ENCODE measurements at regions not wholly inside any gene's neighbourhood (a gene's known extent, or its start where the extent isn't known, plus 50 kb on each side); places are given as distances from the start of the nearest gene placed in this dataset.

DNA sequence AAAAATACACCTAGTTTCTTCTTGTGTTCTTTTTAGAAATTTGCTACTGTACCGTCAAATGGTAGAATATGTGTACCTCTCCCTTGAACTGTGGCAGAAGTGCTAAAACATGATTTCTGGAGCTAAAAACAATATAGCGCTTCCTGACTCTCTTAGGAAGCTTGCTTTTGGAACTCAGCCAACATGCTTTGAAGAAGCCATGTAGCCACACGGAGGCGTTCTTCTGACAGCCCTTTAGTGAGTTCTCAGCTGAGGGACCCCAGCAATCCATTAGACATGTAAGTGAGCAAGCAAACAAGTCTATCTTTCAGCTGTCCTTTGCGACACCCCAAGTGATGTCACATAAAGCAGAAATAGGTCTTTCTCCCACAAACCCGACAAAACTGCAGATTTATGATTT is 917.0 kb downstream of the CDH9 start:
- no peaks in the 10 kb centered on the region for H3K9me3 ChIP-seq (ENCODE audit: control insufficient read depth, insufficient read depth, low read length)
- H3K4me1 ChIP-seq (ENCODE audit: control insufficient read depth, insufficient read depth, low read length), result no peaks in the 10 kb centered on the region
- 17% methylated on average over 1 of the region's 6 CpGs; no CpG with 5 or more reads in 1 of the 2 experiments for WGBS, 2 experiments (ENCODE audit: extremely low coverage in 2 of 2, insufficient read length in 1 of 2)
- no peak overlapping the region for H3K56ac ChIP-seq (ENCODE audit: extremely low read depth, insufficient read depth, low read length)
- no peaks in the 10 kb centered on the region for H3K27me3 ChIP-seq (ENCODE audit: control insufficient read depth, insufficient read depth, low read length)
- POLR2A ChIA-PET (ENCODE audit: unreplicated experiment), result no interaction called here
- H3K9ac ChIP-seq (ENCODE audit: low read depth, low read length), result no peak overlapping the region
- H2BK15ac ChIP-seq (ENCODE audit: low read depth, low read length), result no peak overlapping the region
- no peak overlapping the region for H2AK5ac ChIP-seq (ENCODE audit: low read depth, low read length)
- H4K20me1 ChIP-seq (ENCODE audit: insufficient read depth, low read length), result no peaks in the 10 kb centered on the region
- DNase-seq (no peak), ATAC-seq (ENCODE audit: low read depth) (no peak)
- in situ Hi-C loops (cut with MboI; ENCODE audit: low sequenced_read_pairs), result no loop called here
- intact Hi-C loops (cut with micrococcal nuclease), result no loop called here
- H4K5ac ChIP-seq (ENCODE audit: low read depth, low read length), result no peak overlapping the region
- no peaks in the 10 kb centered on the region for H3K9me1 ChIP-seq (ENCODE audit: insufficient read depth, low read length)
- H3K23ac ChIP-seq (ENCODE audit: low read depth, low read length), result no peak overlapping the region
- dilution Hi-C loops (cut with HindIII; ENCODE audit: low sequenced_read_pairs, unreplicated experiment), result no loop called here
- no peak overlapping the region for H2BK5ac ChIP-seq (ENCODE audit: low read depth, low read length, poor library complexity, severe bottlenecking)
- no peak overlapping the region for H3K4me3 ChIP-seq (ENCODE audit: insufficient read depth, low read depth, low read length)
- no peak overlapping the region for H4K8ac ChIP-seq (ENCODE audit: low read depth in 2 of 2, low read length in 2 of 2)
- H3K36me3 ChIP-seq (ENCODE audit: control insufficient read depth, insufficient read depth, low read length), result no peaks in the 10 kb centered on the region
- TF ChIP-seq BHLHE40 (IDR thresholded peaks at IDR 0.05; ENCODE audit: low read depth, low read length), result no peak
- TF ChIP-seq MAZ (IDR thresholded peaks at IDR 0.05; ENCODE audit: borderline replicate concordance, low read depth, low read length), result no peak
- TF ChIP-seq FOS (IDR thresholded peaks at IDR 0.05; ENCODE audit: low read depth, low read length), result no peak
- TF ChIP-seq MAFK (IDR thresholded peaks at IDR 0.05; ENCODE audit: low read depth, low read length), result no peak
- no peak for TF ChIP-seq RCOR1 (IDR thresholded peaks at IDR 0.05; ENCODE audit: insufficient replicate concordance, low read length)
- no peak for TF ChIP-seq CEBPB (IDR thresholded peaks at IDR 0.05; ENCODE audit: low read depth, low read length)
- no peak for TF ChIP-seq RAD21 (IDR thresholded peaks at IDR 0.05; ENCODE audit: low read length)
- TF ChIP-seq, protein P1, sequence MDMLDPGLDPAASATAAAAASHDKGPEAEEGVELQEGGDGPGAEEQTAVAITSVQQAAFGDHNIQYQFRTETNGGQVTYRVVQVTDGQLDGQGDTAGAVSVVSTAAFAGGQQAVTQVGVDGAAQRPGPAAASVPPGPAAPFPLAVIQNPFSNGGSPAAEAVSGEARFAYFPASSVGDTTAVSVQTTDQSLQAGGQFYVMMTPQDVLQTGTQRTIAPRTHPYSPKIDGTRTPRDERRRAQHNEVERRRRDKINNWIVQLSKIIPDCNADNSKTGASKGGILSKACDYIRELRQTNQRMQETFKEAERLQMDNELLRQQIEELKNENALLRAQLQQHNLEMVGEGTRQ (IDR thresholded peaks at IDR 0.05; ENCODE audit: low read depth, low read length), result no peak
- TF ChIP-seq RFX5 (IDR thresholded peaks at IDR 0.05; ENCODE audit: low read depth, low read length), result no peak
- no peak for TF ChIP-seq SMC3 (IDR thresholded peaks at IDR 0.05; ENCODE audit: low read depth, low read length)
- TF ChIP-seq, protein P2, sequence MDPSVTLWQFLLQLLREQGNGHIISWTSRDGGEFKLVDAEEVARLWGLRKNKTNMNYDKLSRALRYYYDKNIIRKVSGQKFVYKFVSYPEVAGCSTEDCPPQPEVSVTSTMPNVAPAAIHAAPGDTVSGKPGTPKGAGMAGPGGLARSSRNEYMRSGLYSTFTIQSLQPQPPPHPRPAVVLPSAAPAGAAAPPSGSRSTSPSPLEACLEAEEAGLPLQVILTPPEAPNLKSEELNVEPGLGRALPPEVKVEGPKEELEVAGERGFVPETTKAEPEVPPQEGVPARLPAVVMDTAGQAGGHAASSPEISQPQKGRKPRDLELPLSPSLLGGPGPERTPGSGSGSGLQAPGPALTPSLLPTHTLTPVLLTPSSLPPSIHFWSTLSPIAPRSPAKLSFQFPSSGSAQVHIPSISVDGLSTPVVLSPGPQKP (IDR thresholded peaks at IDR 0.05; ENCODE audit: borderline replicate concordance, low read depth, low read length), result no peak
- TF ChIP-seq MXI1 (IDR thresholded peaks at IDR 0.05; ENCODE audit: borderline replicate concordance, low read depth, low read length), result no peak
- TF ChIP-seq NFE2L2 (IDR thresholded peaks at IDR 0.05; ENCODE audit: low read depth, low read length), result no peak
- TF ChIP-seq, protein P3, sequence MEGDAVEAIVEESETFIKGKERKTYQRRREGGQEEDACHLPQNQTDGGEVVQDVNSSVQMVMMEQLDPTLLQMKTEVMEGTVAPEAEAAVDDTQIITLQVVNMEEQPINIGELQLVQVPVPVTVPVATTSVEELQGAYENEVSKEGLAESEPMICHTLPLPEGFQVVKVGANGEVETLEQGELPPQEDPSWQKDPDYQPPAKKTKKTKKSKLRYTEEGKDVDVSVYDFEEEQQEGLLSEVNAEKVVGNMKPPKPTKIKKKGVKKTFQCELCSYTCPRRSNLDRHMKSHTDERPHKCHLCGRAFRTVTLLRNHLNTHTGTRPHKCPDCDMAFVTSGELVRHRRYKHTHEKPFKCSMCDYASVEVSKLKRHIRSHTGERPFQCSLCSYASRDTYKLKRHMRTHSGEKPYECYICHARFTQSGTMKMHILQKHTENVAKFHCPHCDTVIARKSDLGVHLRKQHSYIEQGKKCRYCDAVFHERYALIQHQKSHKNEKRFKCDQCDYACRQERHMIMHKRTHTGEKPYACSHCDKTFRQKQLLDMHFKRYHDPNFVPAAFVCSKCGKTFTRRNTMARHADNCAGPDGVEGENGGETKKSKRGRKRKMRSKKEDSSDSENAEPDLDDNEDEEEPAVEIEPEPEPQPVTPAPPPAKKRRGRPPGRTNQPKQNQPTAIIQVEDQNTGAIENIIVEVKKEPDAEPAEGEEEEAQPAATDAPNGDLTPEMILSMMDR (conservative IDR thresholded peaks at IDR 0.05; ENCODE audit: low read depth, low read length), result no peak
- TF ChIP-seq POLR2A (IDR thresholded peaks at IDR 0.05; ENCODE audit: low read depth, low read length), result no peak
- TF ChIP-seq CHD1 (IDR thresholded peaks at IDR 0.05; ENCODE audit: low read depth, low read length), result no peak
- H2BK120ac ChIP-seq (ENCODE audit: low read depth, low read length), result no peak overlapping the region
- no peak overlapping the region for H3K4me2 ChIP-seq (ENCODE audit: low read depth, low read length)
- no peak overlapping the region for H3K4ac ChIP-seq (ENCODE audit: low read depth, low read length)
- no peak overlapping the region for H3K27ac ChIP-seq (ENCODE audit: insufficient read depth, low read length)
- H2BK20ac ChIP-seq (ENCODE audit: low read depth, low read length), result no peak overlapping the region
- no TSS peak for BruUV-seq (replicated peaks)
- no peak overlapping the region for H2AFZ ChIP-seq (replicated peaks; ENCODE audit: low read length, poor library complexity)
- H2AK9ac ChIP-seq (replicated peaks; ENCODE audit: low read depth, low read length, poor library complexity), result no peak overlapping the region
- no peak overlapping the region for H3K18ac ChIP-seq (ENCODE audit: low read depth, low read length)
- CTCF ChIA-PET, result no interaction called here
- no peak overlapping the region for H3K14ac ChIP-seq (replicated peaks; ENCODE audit: low read depth, low read length)
- no peak overlapping the region for H4K91ac ChIP-seq (ENCODE audit: insufficient read depth, low read depth, low read length)
- no peaks in the 10 kb centered on the region for H3K79me1 ChIP-seq (ENCODE audit: low read depth in 1 of 2, low read length in 2 of 2)

All from IMR-90 (cell line).